GM12878 (cell line): ENCODE measurements at regions not wholly inside any gene's neighbourhood (a gene's known extent, or its start where the extent isn't known, plus 50 kb on each side); places are given as distances from the start of the nearest gene placed in this dataset.

Experiments
- ATAC-seq: fragments of 200-7000 bp; cut with Tn5 transposase; 3 replicates; pipeline ENCODE4 v1.9.1; 2020; ENCODE audit warnings: mild to moderate bottlenecking, moderate library complexity
- BruUV-seq: library from RNA; stranded (reverse); fragments of 400-500 nt; replicated peaks from 2 replicates; lab custom pipeline; 2021; lab: Mats Ljungman, UMichigan
- CTCF ChIA-PET: fragments of 300-600 bp; sonication (Branson Sonifier 250); formaldehyde crosslinking; extraction: SDS; loops from one replicate; lab custom pipeline; 2021; ENCODE audit warnings: inconsistent platforms; lab: Yijun Ruan, JAX
- POLR2A ChIA-PET: fragments of 350-600 bp; formaldehyde crosslinking; extraction: SDS; loops from one replicate; lab custom pipeline; 2021; ENCODE audit warnings: inconsistent platforms; lab: Charles Lee
- RAD21 ChIA-PET: fragments of 300-600 bp; sonication (Branson Sonifier 250); formaldehyde crosslinking; loops from one replicate; lab custom pipeline; 2023; ENCODE audit warnings: antibody characterized with exemption; ENCODE audit not compliant: unreplicated experiment; lab: Charles Lee
- SMC1A ChIA-PET: fragments of 300-600 bp; sonication (Branson Sonifier 250); formaldehyde crosslinking; loops from one replicate; lab custom pipeline; 2023; ENCODE audit not compliant: unreplicated experiment, uncharacterized antibody; lab: Charles Lee
- DNase-seq: peaks from one replicate; pipeline ENCODE4 v3.0.0-alpha.2; 2011; ENCODE audit warnings: low read depth, low spot score
- FAIRE-seq: peaks from 3 replicates; lab custom pipeline; 2011; peaks lifted over from hg19 to GRCh38; lab: Jason Lieb, UNC
- H2AFZ ChIP-seq: 2 replicates; pipeline ENCODE4 v1.6.0; 2011; ENCODE audit warnings: low read depth, low read length, control low read depth; ENCODE audit not compliant: control insufficient read depth
- H3K27ac ChIP-seq: 2 replicates; pipeline ENCODE4 v1.5.1; 2011; ENCODE audit warnings: control low read depth; ENCODE audit not compliant: control insufficient read depth, insufficient read depth
- H3K27me3 ChIP-seq, 2 experiments: replicated peaks in 1 of 2; 2 replicates each; pipeline versions ENCODE4 v1.6.0 to v1.6.1; 2011; ENCODE audit warnings: low read length in 1 of 2; ENCODE audit not compliant: control insufficient read depth in 2 of 2, insufficient read depth in 2 of 2
- H3K36me3 ChIP-seq, 2 experiments: 2 replicates each; pipeline ENCODE4 v1.5.1; 2011; ENCODE audit warnings: low read length in 1 of 2; ENCODE audit not compliant: control insufficient read depth in 2 of 2, insufficient read depth in 2 of 2
- H3K4me1 ChIP-seq: 2 replicates; pipeline ENCODE4 v1.6.1; 2011; ENCODE audit warnings: mild to moderate bottlenecking, low read length, moderate library complexity, mixed read lengths; ENCODE audit not compliant: control insufficient read depth, insufficient read depth
- H3K4me2 ChIP-seq: 2 replicates; pipeline ENCODE4 v1.6.0; 2011; ENCODE audit warnings: control low read depth; ENCODE audit not compliant: control insufficient read depth, insufficient read depth
- H3K4me3 ChIP-seq: fragments of 200-600 bp; sonication (generic); 2 replicates; pipeline ENCODE4 v1.5.1; 2016
- H3K79me2 ChIP-seq: 2 replicates; pipeline ENCODE4 v1.6.0; 2011; ENCODE audit warnings: low read length; ENCODE audit not compliant: control insufficient read depth, insufficient read depth
- H3K9ac ChIP-seq: 2 replicates; pipeline ENCODE4 v1.8.0; 2011; ENCODE audit warnings: low read length, control low read depth, mixed read lengths; ENCODE audit not compliant: control insufficient read depth, insufficient read depth
- H3K9me3 ChIP-seq: replicated peaks from 3 replicates; pipeline ENCODE4 v1.5.1; 2011; ENCODE audit warnings: mild to moderate bottlenecking, low read length; ENCODE audit not compliant: control insufficient read depth, insufficient read depth
- H4K20me1 ChIP-seq: 2 replicates; pipeline ENCODE4 v1.6.0; 2011; ENCODE audit not compliant: control insufficient read depth, insufficient read depth
- ASH2L ChIP-seq: fragments of 300-600, 200-600 bp; sonication (generic); IDR thresholded peaks from 2 replicates; pipeline ENCODE4 v1.6.1; 2017; ENCODE audit warnings: low read depth, mild to moderate bottlenecking, borderline replicate concordance
- ATF3 ChIP-seq: IDR thresholded peaks from 2 replicates; pipeline ENCODE4 v1.6.1; 2011; ENCODE audit warnings: low read depth, mild to moderate bottlenecking, low read length, moderate library complexity, borderline replicate concordance; ENCODE audit errors: extremely low read depth
- BHLHE40 ChIP-seq, 2 experiments: fragments of 450-650 bp in 1 of 2; IDR thresholded peaks; 2 replicates each; pipeline ENCODE4 v1.6.1; 2011 to 2017; ENCODE audit warnings: low read depth in 2 of 2, borderline replicate concordance in 1 of 2, improper control_type of control experiment in 1 of 2, low read length in 1 of 2, mild to moderate bottlenecking in 1 of 2
- BMI1 ChIP-seq: fragments of 450-650 bp; IDR thresholded peaks from 2 replicates; pipeline ENCODE4 v1.6.1; 2016; ENCODE audit warnings: mild to moderate bottlenecking, moderate library complexity, borderline replicate concordance
- MYB ChIP-seq: fragments of 150-350 bp; IDR thresholded peaks from 2 replicates; pipeline ENCODE4 v1.6.1; 2014; ENCODE audit warnings: mild to moderate bottlenecking, low read depth, low read length, borderline replicate concordance
- NFYB ChIP-seq: IDR thresholded peaks from 2 replicates; pipeline ENCODE4 v1.6.1; 2011; ENCODE audit warnings: low read depth, mild to moderate bottlenecking, low read length, improper control_type of control experiment, moderate library complexity; ENCODE audit not compliant: insufficient read depth
- POLR2AphosphoS2 ChIP-seq: IDR thresholded peaks from 2 replicates; pipeline ENCODE4 v1.6.1; 2011; ENCODE audit warnings: low read depth, mild to moderate bottlenecking, low read length, improper control_type of control experiment, moderate library complexity
- RAD21 ChIP-seq: IDR thresholded peaks from 2 replicates; pipeline ENCODE4 v1.6.1; 2011; ENCODE audit warnings: mild to moderate bottlenecking, low read depth, low read length, moderate library complexity; ENCODE audit not compliant: insufficient read depth
- RB1 ChIP-seq: fragments of 450-650 bp; formaldehyde crosslinking; IDR thresholded peaks from 2 replicates; pipeline ENCODE4 v1.6.1; 2017; ENCODE audit warnings: mild to moderate bottlenecking, borderline replicate concordance
- RELA ChIP-seq: fragments of 450-650 bp; IDR thresholded peaks from 2 replicates; pipeline ENCODE4 v1.8.0; 2014; ENCODE audit warnings: borderline replicate concordance; ENCODE audit not compliant: partially characterized antibody
- SMAD1 ChIP-seq: fragments of 450-650 bp; IDR thresholded peaks from 2 replicates; pipeline ENCODE4 v1.6.1; 2018; ENCODE audit warnings: mild to moderate bottlenecking, low read depth; ENCODE audit not compliant: partially characterized antibody
- SMAD5 ChIP-seq: IDR thresholded peaks from 2 replicates; pipeline ENCODE4 v1.6.1; 2016; ENCODE audit warnings: antibody characterized with exemption, low read depth
- TAF1 ChIP-seq: IDR thresholded peaks from 2 replicates; pipeline ENCODE4 v1.6.1; 2011; ENCODE audit warnings: mild to moderate bottlenecking, low read depth, low read length, borderline replicate concordance
- TCF3 ChIP-seq: IDR thresholded peaks from 2 replicates; pipeline ENCODE4 v1.6.1; 2012; ENCODE audit warnings: low read depth, mild to moderate bottlenecking, low read length, borderline replicate concordance; ENCODE audit not compliant: insufficient read depth
- WGBS: methylation state at CpG from one replicate; pipeline ENCODE4 v1.1.6; 2016; ENCODE audit warnings: low lambda C conversion rate; ENCODE audit not compliant: insufficient replicate concordance, insufficient coverage; ENCODE audit errors: missing lambda C conversion rate; 5-methylcytosine and 5-hydroxymethylcytosine counted together
- in situ Hi-C: fragments of 300-500 bp; cut with MboI; formaldehyde crosslinking; loops from 9 replicates; pipeline ENCODE4 v1.14.3; 2018; ENCODE audit warnings: mixed read lengths
- intact Hi-C: fragments of 100-400 bp; cut with micrococcal nuclease; formaldehyde crosslinking; loops from one replicate; pipeline ENCODE4 v1.14.2; 2022; ENCODE audit not compliant: unreplicated experiment
- TF ChIP-seq, protein P1 (sequence below): IDR thresholded peaks from 2 replicates; pipeline ENCODE4 v1.6.1; 2012; ENCODE audit warnings: improper control_type of control experiment, low read depth, low read length; ENCODE audit not compliant: insufficient replicate concordance

DNA sequence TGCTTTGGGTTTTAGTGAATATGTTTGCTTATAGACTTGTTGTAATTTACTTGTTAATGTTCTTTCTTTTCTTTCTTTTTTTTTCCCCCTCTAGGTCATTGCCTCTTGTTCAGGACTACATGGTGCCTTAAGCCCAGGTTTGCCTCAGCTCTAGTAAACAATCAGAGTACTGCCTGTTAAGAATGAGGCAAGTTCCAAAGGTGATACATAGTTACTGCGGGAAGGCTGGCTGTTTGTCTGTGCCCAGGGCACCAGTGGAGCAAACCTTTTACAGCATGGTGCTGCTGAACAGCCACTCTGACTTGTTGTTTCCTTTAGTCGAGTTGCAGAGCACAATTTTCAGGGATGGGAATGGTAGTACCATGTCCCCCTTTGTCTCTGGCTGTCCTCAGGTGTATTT, 517.2 kb downstream of the NYAP2 start:
- TF ChIP-seq BHLHE40 (IDR thresholded peaks at IDR 0.05; ENCODE audit: borderline replicate concordance in 1 of 2, low read depth in 2 of 2, low read length in 1 of 2) (no peak), TCF3 (no peak), TAF1 (no peak), SMAD5 (no peak), SMAD1 (no peak), BMI1 (no peak), MYB (no peak), POLR2AphosphoS2 (no peak), NFYB (no peak), RB1 (no peak), RELA (no peak), RAD21 (no peak), ATF3 (no peak), ASH2L (no peak)
- TF ChIP-seq, protein P1, sequence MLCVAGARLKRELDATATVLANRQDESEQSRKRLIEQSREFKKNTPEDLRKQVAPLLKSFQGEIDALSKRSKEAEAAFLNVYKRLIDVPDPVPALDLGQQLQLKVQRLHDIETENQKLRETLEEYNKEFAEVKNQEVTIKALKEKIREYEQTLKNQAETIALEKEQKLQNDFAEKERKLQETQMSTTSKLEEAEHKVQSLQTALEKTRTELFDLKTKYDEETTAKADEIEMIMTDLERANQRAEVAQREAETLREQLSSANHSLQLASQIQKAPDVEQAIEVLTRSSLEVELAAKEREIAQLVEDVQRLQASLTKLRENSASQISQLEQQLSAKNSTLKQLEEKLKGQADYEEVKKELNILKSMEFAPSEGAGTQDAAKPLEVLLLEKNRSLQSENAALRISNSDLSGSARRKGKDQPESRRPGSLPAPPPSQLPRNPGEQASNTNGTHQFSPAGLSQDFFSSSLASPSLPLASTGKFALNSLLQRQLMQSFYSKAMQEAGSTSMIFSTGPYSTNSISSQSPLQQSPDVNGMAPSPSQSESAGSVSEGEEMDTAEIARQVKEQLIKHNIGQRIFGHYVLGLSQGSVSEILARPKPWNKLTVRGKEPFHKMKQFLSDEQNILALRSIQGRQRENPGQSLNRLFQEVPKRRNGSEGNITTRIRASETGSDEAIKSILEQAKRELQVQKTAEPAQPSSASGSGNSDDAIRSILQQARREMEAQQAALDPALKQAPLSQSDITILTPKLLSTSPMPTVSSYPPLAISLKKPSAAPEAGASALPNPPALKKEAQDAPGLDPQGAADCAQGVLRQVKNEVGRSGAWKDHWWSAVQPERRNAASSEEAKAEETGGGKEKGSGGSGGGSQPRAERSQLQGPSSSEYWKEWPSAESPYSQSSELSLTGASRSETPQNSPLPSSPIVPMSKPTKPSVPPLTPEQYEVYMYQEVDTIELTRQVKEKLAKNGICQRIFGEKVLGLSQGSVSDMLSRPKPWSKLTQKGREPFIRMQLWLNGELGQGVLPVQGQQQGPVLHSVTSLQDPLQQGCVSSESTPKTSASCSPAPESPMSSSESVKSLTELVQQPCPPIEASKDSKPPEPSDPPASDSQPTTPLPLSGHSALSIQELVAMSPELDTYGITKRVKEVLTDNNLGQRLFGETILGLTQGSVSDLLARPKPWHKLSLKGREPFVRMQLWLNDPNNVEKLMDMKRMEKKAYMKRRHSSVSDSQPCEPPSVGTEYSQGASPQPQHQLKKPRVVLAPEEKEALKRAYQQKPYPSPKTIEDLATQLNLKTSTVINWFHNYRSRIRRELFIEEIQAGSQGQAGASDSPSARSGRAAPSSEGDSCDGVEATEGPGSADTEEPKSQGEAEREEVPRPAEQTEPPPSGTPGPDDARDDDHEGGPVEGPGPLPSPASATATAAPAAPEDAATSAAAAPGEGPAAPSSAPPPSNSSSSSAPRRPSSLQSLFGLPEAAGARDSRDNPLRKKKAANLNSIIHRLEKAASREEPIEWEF, result no peak
- FAIRE-seq (no peak), DNase-seq (no peak), ATAC-seq (no peak)
- intact Hi-C loops, result no loop called here
- ChIA-PET POLR2A (no interaction called here), SMC1A (no interaction called here), RAD21 (no interaction called here), CTCF (no interaction called here)
- Histone ChIP-seq H3K4me1 (no peaks in the 10 kb centered on the region), H3K79me2 (no peaks in the 10 kb centered on the region), H3K4me2 (no peak overlapping the region), H4K20me1 (no peaks in the 10 kb centered on the region), H3K27ac (no peak overlapping the region), H3K36me3 (no peaks in the 10 kb centered on the region), H2AFZ (no peak overlapping the region), H3K27me3 (no peaks in the 10 kb centered on the region), H3K9ac (no peak overlapping the region), H3K9me3 (no peaks in the 10 kb centered on the region), H3K4me3 (no peak overlapping the region)
- no TSS peak for BruUV-seq
- in situ Hi-C loops, result no loop called here
- 20% methylated on average over 2 of the region's 2 CpGs for WGBS
